DND-41 (cell line): ENCODE measurements at regions not wholly inside any gene's neighbourhood (a gene's known extent, or its start where the extent isn't known, plus 50 kb on each side); places are given as distances from the start of the nearest gene placed in this dataset.
"Not testable (repeated sequence)": the region's sequence is repeated elsewhere in the genome, so short reads cannot be mapped to it uniquely, and the experiment has no call there.

Experiments
- EZH2 ChIP-seq: IDR thresholded peaks from 3 replicates; pipeline ENCODE4 v1.6.1; 2012; ENCODE audit warnings: borderline replicate concordance, low read depth, mild to moderate bottlenecking, moderate library complexity, low read length, inconsistent platforms; ENCODE audit not compliant: severe bottlenecking
- TF ChIP-seq, protein P1 (sequence below): IDR thresholded peaks from 2 replicates; pipeline ENCODE4 v1.5.1; 2012; ENCODE audit warnings: borderline replicate concordance, low read length, moderate library complexity, mild to moderate bottlenecking; ENCODE audit not compliant: poor library complexity, severe bottlenecking; ENCODE audit errors: extremely low read depth

DNA sequence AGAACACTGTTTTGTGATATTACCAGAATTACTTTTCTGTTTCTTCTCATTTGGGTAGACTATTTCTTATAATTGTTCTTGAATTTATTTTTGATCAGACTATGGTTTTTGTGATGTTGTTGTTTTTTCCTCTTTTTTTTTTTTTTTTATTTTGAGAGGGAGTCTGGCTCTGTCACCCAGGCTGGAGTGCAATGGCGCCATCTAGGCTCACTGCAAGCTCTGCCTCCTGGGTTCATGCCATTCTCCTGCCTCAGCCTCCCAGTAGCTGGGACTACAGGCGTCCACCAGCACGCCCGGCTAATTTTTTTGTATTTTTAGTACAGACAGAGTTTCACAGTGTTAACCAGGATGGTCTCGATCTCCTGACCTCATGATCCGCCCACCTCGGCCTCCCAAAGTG, 352.6 kb downstream of the CPXCR1 start:
- TF ChIP-seq, protein P1, sequence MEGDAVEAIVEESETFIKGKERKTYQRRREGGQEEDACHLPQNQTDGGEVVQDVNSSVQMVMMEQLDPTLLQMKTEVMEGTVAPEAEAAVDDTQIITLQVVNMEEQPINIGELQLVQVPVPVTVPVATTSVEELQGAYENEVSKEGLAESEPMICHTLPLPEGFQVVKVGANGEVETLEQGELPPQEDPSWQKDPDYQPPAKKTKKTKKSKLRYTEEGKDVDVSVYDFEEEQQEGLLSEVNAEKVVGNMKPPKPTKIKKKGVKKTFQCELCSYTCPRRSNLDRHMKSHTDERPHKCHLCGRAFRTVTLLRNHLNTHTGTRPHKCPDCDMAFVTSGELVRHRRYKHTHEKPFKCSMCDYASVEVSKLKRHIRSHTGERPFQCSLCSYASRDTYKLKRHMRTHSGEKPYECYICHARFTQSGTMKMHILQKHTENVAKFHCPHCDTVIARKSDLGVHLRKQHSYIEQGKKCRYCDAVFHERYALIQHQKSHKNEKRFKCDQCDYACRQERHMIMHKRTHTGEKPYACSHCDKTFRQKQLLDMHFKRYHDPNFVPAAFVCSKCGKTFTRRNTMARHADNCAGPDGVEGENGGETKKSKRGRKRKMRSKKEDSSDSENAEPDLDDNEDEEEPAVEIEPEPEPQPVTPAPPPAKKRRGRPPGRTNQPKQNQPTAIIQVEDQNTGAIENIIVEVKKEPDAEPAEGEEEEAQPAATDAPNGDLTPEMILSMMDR, result not testable (repeated sequence)
- not testable (repeated sequence) for TF ChIP-seq EZH2
